ENCODE measurements at regions not wholly inside any gene's neighbourhood (a gene's known extent, or its start where the extent isn't known, plus 50 kb on each side); places are given as distances from the start of the nearest gene placed in this dataset.
"Not testable (repeated sequence)": the region's sequence is repeated elsewhere in the genome, so short reads cannot be mapped to it uniquely, and the experiment has no call there.

- DNase-seq (ENCODE audit: low read depth), result no peak
Observed at GRCh38 chr12:83256562-83256961, 569.9 kb downstream of the TMTC2 start.

- no peak for DNase-seq (ENCODE audit: low read depth)
Observed at GRCh38 chr12:83250866-83251265, 564.2 kb downstream of the TMTC2 start.

GRCh38 chr12:83245156-83245555 lies 558.5 kb downstream of the TMTC2 start:
- no peak for DNase-seq (ENCODE audit: low read depth)

DNA sequence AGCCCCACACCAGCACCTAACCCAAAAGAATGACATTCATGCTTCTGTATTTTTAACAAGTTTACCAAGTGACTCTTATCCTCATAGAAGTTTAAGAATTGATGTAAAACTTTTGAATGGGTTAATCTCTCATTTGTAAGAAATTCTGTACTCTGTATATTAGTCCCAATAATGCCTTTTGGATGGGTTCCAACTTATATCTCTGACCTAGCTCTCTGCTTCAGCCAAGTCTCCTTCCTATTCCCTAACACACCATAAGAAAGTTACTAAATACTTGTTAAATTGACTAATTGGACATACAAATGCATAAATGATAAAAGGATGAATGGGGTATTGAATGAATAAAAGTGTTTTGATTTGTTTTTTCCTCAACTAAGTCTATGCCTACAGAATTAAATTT lies 557.3 kb downstream of the TMTC2 start:
- DNase-seq (ENCODE audit: low read depth), result no peak

GRCh38 chr12:83233987-83234386 lies 547.3 kb downstream of the TMTC2 start:
- not testable (repeated sequence) for DNase-seq (ENCODE audit: low read depth)

DNA sequence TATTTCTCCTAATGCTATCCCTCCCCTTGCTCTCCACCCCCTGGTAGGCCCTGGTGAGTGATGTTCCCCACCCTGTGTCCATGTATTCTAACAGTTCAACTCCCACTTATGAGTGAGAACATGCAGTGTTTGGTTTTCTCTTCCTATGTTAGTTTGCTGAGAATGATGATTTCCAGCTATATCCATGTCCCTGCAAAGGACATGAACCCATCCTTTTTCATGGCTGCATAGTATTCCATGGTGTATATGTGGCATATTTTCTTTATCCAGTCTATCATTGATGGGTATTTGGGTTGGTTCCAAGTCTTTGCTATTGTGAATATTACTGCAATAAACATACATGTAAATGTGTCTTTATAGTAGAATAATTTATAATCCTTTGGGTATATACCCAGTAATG lies 540.3 kb downstream of the TMTC2 start:
- DNase-seq (ENCODE audit: low read depth), result not testable (repeated sequence)

- DNase-seq (ENCODE audit: low read depth), result no peak
Observed at GRCh38 chr12:83225806-83226205, 539.1 kb downstream of the TMTC2 start.

- DNase-seq (ENCODE audit: low read depth), result no peak
Observed at GRCh38 chr12:83224012-83224411, 537.3 kb downstream of the TMTC2 start.

GRCh38 chr12:83220774-83221173 lies 534.1 kb downstream of the TMTC2 start:
- no peak for DNase-seq (ENCODE audit: low read depth)

- no peak for DNase-seq (ENCODE audit: low read depth)
Observed at GRCh38 chr12:83216230-83216629, 529.5 kb downstream of the TMTC2 start.

- DNase-seq (ENCODE audit: low read depth), result no peak
Observed at GRCh38 chr12:83214185-83214584, 527.5 kb downstream of the TMTC2 start.

DNA sequence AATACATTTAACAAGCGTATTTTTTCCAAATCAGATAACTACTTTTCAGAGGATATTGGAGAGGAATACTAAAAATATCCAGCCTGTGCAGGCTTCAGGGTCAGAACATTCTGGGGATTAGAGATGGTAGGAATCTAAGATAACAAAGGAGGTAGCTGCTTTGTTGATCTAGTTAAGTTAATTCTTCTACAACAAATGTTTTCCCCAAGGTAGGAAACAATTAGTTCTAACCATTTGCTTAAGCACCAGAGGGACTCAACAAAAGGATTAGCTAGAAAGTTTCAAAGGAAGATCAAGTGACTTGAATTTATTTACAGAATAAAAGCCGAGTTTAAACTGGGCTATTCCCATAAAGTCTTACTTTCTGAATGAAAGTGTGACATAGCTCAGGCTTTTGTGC lies 524.2 kb downstream of the TMTC2 start:
- no peak for DNase-seq (ENCODE audit: low read depth)

GRCh38 chr12:83199069-83199468 lies 512.4 kb downstream of the TMTC2 start:
- DNase-seq (ENCODE audit: low read depth), result no peak

- no peak for DNase-seq (ENCODE audit: low read depth)
Observed at GRCh38 chr12:83198291-83199015, 511.7 kb downstream of the TMTC2 start.

GRCh38 chr12:83197483-83197914 lies 510.8 kb downstream of the TMTC2 start:
- DNase-seq (ENCODE audit: low read depth), result no peak

DNA sequence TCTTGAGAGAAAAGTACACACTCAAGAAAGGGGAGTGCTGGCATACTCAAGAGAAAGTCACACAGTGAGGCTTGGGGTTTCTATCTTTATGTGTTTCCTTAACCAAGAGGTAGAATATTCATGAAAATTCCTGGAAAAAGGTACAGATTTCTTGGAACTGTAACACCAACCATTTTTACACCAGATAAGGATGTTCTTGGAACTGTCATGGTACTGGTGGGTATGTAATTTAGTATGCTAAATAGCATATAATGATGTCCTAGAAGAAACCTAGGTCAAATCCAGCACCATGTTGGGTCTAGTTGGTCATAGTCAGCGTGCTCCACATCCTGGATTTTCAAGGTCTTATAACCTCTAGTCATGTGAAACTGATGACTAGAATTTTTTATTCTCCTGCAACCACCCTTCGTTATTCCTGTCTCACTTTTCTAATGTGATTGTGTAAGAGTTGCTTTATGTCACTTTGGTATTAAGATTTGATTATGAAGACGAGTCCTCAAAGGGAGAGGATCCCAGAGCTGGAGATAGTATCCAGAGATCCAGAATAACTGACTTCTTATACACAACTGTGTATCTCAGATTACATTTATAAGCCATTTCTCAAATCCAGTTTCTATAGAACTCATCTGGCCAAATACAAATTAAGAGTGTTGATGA lies 510.1 kb downstream of the TMTC2 start:
- DNase-seq (ENCODE audit: low read depth), result no peak

GRCh38 chr12:83190631-83191390 lies 504.1 kb downstream of the TMTC2 start:
- DNase-seq (ENCODE audit: low read depth), result no peak

- no peak for DNase-seq (ENCODE audit: low read depth)
Observed at GRCh38 chr12:83186419-83186818, 499.7 kb downstream of the TMTC2 start.

DNA sequence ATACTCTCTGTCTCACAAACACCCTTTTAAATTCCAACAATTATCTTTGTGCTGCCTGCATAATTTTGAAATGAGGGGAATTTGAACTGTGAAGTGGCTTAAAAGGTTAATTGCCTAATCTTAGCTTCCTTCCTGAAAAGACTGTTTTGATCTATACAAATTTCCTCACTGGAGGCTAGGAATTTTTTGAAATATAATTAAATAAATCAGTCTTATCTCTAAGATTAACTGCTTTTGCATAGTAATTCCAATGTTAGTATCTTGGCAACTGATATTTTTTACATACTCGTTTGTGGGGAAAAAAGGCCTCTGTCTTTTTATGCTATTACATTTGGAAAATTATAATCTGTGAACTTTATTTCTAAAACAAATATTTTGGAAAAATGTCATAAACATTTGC lies 498.5 kb downstream of the TMTC2 start:
- DNase-seq (ENCODE audit: low read depth), result no peak

Data from forelimb muscle (tissue), 1 donor.